Retinal pigment epithelial cell (primary cell): ENCODE measurements at regions not wholly inside any gene's neighbourhood (a gene's known extent, or its start where the extent isn't known, plus 50 kb on each side); places are given as distances from the start of the nearest gene placed in this dataset.
"Not testable (repeated sequence)": the region's sequence is repeated elsewhere in the genome, so short reads cannot be mapped to it uniquely, and the experiment has no call there.

ENCODE experiments used
- DNase-seq: peaks from one replicate; pipeline ENCODE4 v3.0.0-alpha.2; 2010; ENCODE audit warnings: low read depth
- H3K4me3 ChIP-seq: 2 replicates; pipeline ENCODE4 v1.5.1; 2011; ENCODE audit warnings: mild to moderate bottlenecking, low read length, control low read depth, moderate library complexity
- CTCF ChIP-seq: conservative IDR thresholded peaks from 2 replicates; pipeline ENCODE4 v1.5.1; 2011; ENCODE audit warnings: low read depth, low read length, control low read depth, inconsistent platforms

- TF ChIP-seq CTCF, result no peak
- no peak overlapping the region for H3K4me3 ChIP-seq
- DNase-seq, result no peak
Observed at GRCh38 chr6:145569140-145569539, 166.2 kb downstream of the EPM2A start.

- not testable (repeated sequence) for H3K4me3 ChIP-seq, DNase-seq
Observed at GRCh38 chr6:145570336-145570735, 165.0 kb downstream of the EPM2A start.

- H3K4me3 ChIP-seq, result not testable (repeated sequence)
Observed at GRCh38 chr6:145574269-145574668, 161.1 kb downstream of the EPM2A start.

More at GRCh38 chr6:145574269-145574668, 161.1 kb downstream of the EPM2A start:
- DNase-seq, result not testable (repeated sequence)
